ENCODE measurements at regions not wholly inside any gene's neighbourhood (a gene's known extent, or its start where the extent isn't known, plus 50 kb on each side); places are given as distances from the start of the nearest gene placed in this dataset.

DNA sequence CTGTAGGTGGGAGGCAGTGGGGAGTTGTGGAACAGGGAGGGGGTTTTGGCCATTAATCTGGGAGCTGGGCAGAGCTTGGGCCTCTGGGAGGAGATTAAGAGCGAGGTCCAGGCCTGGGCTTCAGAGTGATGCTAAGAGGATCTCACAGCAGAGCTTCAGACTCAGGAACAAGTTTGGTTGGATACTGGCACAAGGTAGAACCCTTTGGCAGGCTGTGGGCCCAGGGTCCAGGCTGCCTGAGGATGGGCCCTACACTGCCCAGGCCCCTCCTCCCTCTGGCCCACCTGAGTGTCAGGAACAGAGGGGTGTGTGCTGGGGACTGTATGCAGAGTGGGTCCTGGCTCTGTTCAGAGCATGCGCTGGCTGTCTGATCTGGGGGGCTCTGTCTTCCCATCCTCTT lies 334.9 kb downstream of the CYP26B1 start:
- TF ChIP-seq, protein P1, sequence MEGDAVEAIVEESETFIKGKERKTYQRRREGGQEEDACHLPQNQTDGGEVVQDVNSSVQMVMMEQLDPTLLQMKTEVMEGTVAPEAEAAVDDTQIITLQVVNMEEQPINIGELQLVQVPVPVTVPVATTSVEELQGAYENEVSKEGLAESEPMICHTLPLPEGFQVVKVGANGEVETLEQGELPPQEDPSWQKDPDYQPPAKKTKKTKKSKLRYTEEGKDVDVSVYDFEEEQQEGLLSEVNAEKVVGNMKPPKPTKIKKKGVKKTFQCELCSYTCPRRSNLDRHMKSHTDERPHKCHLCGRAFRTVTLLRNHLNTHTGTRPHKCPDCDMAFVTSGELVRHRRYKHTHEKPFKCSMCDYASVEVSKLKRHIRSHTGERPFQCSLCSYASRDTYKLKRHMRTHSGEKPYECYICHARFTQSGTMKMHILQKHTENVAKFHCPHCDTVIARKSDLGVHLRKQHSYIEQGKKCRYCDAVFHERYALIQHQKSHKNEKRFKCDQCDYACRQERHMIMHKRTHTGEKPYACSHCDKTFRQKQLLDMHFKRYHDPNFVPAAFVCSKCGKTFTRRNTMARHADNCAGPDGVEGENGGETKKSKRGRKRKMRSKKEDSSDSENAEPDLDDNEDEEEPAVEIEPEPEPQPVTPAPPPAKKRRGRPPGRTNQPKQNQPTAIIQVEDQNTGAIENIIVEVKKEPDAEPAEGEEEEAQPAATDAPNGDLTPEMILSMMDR (IDR thresholded peaks at IDR 0.05 in 8 of 11, conservative IDR thresholded peaks at IDR 0.05 in 3 of 11), result no peak
- TF ChIP-seq POLR2AphosphoS5 (IDR thresholded peaks at IDR 0.05), result no peak
- TF ChIP-seq POLR2A (IDR thresholded peaks at IDR 0.05), result no peak

Data from spleen (tissue), 7 donors.